Fibroblast of skin of left quadriceps (primary cell): ENCODE measurements at regions not wholly inside any gene's neighbourhood (a gene's known extent, or its start where the extent isn't known, plus 50 kb on each side); places are given as distances from the start of the nearest gene placed in this dataset.
A peak's percentile ranks its signal among the peaks of the same experiment; 100 is the strongest.
"Not testable (repeated sequence)": the region's sequence is repeated elsewhere in the genome, so short reads cannot be mapped to it uniquely, and the experiment has no call there.

Experiments
- DNase-seq, 2 experiments: peaks; one replicate each; pipeline ENCODE4 v3.0.0-alpha.2; 2013; ENCODE audit warnings: low read depth in 2 of 2

GRCh38 chr10:60517805-60518204 is 128.1 kb upstream of the ANK3 start:
- DNase-seq: no peak

DNA sequence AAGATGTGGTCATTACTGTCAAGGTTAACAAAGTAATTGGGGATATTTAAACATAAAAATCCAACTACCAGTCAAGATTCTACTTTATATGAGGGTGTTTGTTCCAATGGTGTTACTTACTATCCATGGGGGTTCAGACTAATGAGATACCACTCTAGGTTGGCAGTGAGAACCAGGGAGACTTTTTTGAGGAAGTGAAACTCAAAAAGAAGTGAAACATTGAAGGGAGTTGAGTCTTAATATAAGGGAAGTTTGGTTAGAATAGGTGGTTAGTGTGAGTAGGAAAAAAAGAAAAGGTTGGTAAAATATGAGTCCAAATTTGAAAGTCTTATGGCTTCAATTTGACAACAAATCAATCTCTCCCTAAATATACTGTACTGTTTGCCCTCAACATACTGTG is 123.6 kb upstream of the ANK3 start:
- DNase-seq: no peak

- no peak for DNase-seq
Observed at GRCh38 chr10:60511477-60512229, 122.0 kb upstream of the ANK3 start.

DNA sequence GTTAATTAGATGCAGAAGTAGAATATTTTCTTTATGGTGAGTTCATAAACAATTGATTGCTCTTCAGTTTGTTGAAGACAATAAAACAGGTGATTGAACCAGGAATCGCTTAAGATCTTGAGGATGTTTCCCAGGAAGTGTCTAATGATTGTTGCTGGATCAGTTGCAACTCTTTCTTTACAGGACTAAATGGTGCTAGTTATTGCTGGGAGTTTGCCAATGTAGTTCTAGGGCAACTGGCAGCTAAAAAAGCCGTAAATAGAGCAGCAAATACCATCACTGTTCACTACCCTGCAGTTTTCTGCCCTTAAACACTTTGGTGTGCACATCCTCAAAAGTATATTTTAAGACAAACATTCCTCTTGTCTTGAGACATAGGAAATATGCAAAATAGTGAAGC is 119.2 kb upstream of the ANK3 start:
- DNase-seq: no peak

GRCh38 chr10:60508037-60508436 is 118.4 kb upstream of the ANK3 start:
- no peak for DNase-seq

DNA sequence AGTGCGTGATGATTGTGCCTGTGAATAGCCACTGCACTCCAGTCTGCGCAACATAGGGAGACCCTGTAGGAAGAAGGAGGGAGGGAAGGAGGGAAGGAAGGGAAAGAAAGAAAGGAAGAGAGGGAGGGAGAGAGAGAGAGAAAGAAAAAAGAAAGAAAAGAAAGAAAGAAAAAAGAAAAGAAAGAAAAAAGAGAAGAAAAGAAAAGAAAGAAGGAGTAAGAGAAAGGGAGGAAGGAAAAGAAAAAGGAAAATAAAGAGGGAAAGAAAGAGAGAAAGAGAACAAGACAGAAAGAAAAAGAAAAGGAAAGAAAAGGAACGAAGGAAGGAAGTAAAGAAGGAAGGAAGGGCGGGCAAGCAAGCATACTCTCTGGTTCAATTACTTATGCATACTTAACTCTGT is 112.9 kb upstream of the ANK3 start:
- no peak for DNase-seq

DNA sequence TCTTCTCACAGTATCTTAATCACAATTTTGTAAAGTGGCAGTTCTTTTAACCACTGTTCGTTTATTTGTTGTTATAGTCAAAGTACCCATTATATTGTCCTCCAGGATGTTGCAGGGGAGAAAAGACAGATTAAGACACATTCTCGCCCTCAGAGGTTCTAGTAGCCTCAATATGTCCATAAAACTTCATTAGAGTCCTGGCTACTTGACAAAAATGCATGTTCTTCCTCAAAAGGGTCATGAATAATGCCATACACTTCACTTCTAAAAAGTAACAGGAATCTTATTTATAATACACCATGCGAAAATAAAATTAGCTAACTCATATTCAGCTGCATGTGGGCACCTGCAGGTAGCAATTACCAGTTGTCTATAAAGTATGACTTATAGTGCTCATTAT is 109.3 kb upstream of the ANK3 start:
- no peak for DNase-seq

DNA sequence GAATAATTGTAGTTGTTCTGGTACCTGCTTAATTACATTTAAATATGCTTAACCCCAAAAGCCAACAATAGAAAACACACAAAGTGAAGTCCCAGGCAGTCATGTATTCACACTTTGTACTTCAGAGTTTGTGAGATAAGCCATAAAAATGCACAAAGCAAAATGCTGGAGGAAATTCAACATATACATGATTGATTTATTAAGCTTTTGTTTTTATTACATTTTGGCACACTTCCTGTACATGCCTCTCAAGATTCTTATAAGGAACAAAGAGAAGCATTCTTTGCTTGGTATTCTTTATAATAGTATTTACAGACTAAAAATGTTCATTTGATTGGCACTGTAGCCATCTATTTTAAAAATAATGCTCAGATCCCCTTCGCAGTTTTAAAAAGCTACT is 107.7 kb upstream of the ANK3 start:
- DNase-seq: no peak

DNA sequence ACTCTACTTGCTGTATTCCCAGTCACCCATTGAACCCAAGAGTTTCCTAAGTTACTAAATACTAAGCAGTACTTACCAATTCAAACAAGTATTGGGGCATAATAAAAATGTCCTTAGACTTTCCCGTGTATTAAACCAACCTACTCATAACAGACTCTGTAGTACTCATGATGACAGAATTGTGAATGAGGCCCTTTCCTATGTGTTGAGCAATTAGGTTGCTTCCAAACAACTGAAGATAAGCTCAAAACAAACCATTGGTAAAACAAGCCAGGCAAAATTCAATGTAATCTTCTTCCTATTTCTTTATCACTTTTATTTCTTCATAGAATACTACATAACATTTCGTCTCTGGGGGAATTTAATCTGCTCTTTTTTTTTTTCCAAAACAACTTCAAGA is 106.5 kb upstream of the ANK3 start:
- no peak for DNase-seq

GRCh38 chr10:60495338-60496055 is 105.8 kb upstream of the ANK3 start:
- DNase-seq: peak; percentile 29 to 32

- no peak for DNase-seq
Observed at GRCh38 chr10:60494774-60495173, 105.1 kb upstream of the ANK3 start.

DNA sequence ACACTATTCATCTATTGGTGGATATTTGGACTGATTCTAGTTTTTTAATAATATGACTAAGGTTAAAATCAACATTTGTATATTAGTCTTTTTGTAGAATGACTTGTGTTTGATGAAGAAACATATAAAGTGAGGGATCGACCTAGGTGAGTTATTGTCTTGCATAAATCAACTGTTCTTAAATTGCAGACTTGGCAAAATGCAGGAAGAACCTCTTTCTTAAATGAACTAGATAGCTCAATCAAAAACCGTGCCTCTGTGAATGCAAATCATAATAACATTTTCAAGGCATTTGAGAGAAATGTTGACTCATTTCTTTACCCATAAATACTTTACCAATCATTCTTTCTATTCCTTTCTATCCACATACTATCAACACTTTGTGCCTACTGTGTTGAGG is 101.5 kb upstream of the ANK3 start:
- DNase-seq: no peak

DNA sequence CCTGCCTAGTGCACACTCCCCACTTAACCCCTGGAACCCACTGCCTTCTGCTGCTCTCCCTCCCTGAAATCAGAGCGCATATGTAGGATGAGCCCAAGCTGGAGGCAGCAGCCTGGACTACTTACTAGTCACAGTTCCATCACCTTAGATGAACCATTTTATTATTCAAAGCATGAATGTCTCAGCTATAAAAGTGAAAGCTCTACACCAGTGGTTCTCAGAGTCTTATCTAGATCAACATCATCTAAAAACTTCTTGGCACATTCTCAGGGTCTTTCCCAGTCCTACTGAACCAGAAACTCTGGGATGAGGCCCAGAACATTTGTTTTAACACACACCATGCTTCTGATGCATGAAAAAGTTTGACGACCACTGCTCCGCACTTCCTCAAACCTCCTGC is 100.3 kb upstream of the ANK3 start:
- no peak for DNase-seq

GRCh38 chr10:60488111-60488669 is 98.5 kb upstream of the ANK3 start:
- no peak for DNase-seq

DNA sequence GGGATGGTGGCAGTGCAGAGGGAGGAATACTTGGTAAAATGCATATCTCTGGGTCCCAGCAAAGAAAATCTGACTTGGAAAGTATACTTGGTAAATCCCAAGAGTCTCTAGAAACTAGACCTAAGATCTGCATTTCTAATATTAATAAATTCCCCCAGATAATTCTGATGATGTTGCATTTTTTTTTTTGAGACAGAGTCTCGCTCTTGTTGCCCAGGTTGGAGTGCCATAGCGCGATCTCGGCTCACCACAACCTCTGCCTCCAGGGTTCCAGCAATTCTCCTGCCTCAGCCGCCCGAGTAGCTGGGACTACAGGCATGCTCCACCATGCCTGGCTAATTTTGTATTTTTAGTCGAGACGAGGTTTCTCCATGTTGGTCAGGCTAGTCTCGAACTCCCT is 97.9 kb upstream of the ANK3 start:
- DNase-seq: no peak

DNA sequence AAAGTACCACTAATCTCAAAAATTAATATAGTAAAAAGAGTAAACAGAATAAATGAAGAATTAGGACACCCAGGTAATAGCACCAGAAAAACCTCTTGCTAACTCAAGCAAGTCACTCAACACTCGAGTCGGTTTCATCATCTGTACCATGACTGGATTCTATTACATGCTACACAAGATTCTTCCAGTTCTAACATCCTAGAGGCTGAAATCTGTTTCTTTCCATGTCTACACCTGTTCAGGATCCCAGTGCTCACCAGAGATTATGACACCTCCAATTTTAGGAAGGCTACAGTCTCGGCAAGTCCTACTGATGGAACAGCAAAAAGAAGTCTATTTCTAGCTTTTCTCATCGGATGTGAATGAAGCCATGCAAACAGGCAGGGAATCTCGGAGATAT is 95.3 kb upstream of the ANK3 start:
- no peak for DNase-seq

DNA sequence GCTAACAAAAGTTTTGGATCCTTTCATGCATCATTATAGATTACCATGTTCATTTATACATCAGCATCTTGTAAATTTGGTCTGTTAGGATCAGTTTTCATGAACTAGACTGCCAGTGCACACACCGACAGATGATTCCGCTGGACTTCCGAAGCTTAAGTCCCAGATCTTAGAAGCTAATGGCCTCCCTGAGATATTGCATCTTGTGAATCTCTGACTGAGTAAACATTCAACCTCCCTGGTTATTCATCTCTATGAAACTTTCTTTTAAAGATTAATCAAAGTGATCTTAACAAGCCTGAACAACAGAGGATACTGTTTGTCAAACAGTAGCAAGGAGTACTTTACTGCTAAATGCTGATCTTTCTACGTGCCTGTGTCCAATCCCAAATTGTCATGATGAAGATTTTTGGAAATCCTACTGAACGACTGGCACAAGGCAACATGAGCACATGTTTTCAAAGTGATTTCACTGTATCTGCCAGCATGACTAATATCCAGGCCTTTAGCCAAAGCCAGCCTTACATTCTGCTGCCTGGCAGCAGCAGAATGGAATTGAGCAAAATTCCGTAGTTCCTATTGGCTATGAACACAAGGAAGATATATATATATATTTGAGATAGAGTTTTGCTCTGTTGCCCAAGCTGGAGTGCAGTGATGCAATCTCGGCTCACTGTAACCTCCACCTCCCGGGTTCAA is 91.3 kb upstream of the ANK3 start:
- peak; percentile 22 to 56 for DNase-seq

- DNase-seq: no peak
Observed at GRCh38 chr10:60479305-60480020, 89.8 kb upstream of the ANK3 start.

DNA sequence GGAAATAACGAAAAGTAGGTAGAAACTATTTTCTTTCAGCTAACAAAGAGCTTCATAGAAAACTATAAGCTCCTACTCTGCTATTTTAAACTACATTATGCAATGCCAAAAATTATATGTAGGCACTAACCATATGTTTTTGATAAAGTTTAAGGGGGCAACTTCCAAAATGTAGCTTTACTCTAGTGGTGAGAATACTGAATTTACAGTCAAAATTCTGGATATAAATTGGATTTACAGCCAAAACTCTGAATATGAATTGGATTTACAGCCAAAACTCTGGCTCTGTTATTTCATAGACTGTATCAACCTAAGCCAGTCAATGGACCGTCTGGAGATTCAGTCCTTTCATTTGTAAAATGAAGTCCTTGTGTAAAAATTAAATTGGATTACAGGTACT is 86.8 kb upstream of the ANK3 start:
- no peak for DNase-seq

DNA sequence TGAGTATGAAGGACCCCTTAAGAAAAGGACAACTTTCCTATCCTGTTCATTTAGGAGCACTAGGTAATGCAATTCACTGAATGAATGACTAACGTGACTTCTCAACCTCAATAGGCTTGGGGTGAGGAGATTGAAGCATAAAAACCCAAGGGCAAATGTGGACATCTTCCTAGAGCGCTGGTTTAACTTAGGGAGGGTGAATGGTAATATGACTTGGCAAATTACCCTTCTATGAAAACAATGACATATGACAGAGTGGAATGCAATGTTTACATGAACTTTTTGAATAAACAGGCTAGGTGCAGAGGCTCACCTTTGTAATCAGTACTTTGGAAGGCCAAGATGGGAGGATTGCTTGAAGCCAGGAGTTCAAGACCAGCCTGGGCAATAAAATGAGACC is 83.9 kb upstream of the ANK3 start:
- DNase-seq: no peak

DNA sequence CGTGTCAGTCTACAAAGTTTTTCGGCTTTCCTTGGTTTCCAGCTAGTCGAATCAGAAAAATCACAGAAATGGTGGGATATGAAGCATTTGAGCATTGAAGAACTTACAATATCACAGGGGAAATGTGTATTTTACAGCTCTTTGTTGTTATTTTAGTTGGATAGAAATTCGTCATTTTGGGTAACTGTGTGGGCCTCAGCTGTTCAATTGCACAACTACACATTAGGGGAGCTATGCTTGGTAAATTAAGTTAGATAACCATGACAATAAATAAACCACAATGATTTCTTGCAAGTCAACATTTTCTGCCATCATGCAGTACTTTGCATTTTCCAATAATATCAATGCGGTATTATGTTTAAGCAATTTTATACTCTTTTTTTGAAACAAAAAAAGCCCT is 80.4 kb upstream of the ANK3 start:
- no peak for DNase-seq

DNA sequence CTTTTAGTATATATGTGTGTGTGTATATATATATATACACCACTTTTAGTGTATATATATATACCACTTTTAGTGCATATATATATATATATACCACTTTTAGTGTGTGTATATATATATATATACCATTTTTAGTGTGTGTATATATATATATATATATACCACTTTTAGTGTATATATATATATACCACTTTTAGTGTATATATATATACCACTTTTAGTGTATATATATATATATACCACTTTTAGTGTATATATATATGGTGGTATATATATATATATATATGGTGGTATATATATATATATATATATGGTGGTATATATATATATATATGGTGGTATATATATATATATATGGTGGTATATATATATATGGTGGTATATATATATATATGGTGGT is 79.5 kb upstream of the ANK3 start:
- DNase-seq: not testable (repeated sequence)
